ENCODE measurements at regions not wholly inside any gene's neighbourhood (a gene's known extent, or its start where the extent isn't known, plus 50 kb on each side); places are given as distances from the start of the nearest gene placed in this dataset.

- TF ChIP-seq, protein P1, sequence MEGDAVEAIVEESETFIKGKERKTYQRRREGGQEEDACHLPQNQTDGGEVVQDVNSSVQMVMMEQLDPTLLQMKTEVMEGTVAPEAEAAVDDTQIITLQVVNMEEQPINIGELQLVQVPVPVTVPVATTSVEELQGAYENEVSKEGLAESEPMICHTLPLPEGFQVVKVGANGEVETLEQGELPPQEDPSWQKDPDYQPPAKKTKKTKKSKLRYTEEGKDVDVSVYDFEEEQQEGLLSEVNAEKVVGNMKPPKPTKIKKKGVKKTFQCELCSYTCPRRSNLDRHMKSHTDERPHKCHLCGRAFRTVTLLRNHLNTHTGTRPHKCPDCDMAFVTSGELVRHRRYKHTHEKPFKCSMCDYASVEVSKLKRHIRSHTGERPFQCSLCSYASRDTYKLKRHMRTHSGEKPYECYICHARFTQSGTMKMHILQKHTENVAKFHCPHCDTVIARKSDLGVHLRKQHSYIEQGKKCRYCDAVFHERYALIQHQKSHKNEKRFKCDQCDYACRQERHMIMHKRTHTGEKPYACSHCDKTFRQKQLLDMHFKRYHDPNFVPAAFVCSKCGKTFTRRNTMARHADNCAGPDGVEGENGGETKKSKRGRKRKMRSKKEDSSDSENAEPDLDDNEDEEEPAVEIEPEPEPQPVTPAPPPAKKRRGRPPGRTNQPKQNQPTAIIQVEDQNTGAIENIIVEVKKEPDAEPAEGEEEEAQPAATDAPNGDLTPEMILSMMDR (conservative IDR thresholded peaks at IDR 0.05; ENCODE audit: low read depth in 2 of 2) = no peak
- no peak for TF ChIP-seq EZH2 (IDR thresholded peaks at IDR 0.05; ENCODE audit: low read depth, unreplicated experiment)
Measured at GRCh38 chr13:78256484-78256883, 337.9 kb upstream of the EDNRB start.

All from GM23338 (cell line).